ENCODE measurements at regions not wholly inside any gene's neighbourhood (a gene's known extent, or its start where the extent isn't known, plus 50 kb on each side); places are given as distances from the start of the nearest gene placed in this dataset.

- TF ChIP-seq POLR2AphosphoS5 (IDR thresholded peaks at IDR 0.05) (no peak), REST (IDR thresholded peaks at IDR 0.05; ENCODE audit: borderline replicate concordance) (no peak), CTCF (IDR thresholded peaks at IDR 0.05; ENCODE audit: poor library complexity, severe bottlenecking) (no peak), MXI1 (conservative IDR thresholded peaks at IDR 0.05; ENCODE audit: poor library complexity, severe bottlenecking) (no peak), TAF1 (IDR thresholded peaks at IDR 0.05; ENCODE audit: low read depth) (no peak)
These were observed 117.5 kb downstream of the SPATA19 start for GRCh38 chr11:133727774-133728173.

All from neural cell (in vitro differentiated cells).